GM10266 (cell line): ENCODE measurements at regions not wholly inside any gene's neighbourhood (a gene's known extent, or its start where the extent isn't known, plus 50 kb on each side); places are given as distances from the start of the nearest gene placed in this dataset.

Experiments
- DNase-seq: peaks from one replicate; pipeline ENCODE4 v3.0.0; 2012; ENCODE audit errors: extremely low spot score
- TF ChIP-seq, protein P1 (sequence below): IDR thresholded peaks from 2 replicates; pipeline ENCODE4 v1.5.1; 2012; ENCODE audit warnings: mild to moderate bottlenecking, low read depth; ENCODE audit not compliant: control insufficient read depth, insufficient read depth; ENCODE audit errors: missing control alignments

DNA sequence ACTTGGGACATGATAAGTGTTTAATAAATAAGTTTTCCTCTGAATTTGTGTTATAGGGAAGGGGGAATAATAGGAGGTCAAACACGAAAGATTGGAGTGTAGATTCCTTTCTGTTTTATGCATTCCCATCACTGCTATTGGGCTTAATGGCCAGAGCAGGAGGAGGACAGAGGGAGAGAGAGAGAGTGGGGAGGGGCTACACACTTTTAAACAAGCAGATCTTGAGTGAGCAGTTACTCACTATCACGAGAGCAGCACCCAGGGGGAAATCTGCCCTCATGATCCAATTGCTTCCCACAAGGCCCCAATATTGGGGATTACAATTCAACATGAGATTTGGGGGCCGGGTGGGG, 505.0 kb downstream of the GRIN2A start:
- DNase-seq: no peak
- TF ChIP-seq, protein P1, sequence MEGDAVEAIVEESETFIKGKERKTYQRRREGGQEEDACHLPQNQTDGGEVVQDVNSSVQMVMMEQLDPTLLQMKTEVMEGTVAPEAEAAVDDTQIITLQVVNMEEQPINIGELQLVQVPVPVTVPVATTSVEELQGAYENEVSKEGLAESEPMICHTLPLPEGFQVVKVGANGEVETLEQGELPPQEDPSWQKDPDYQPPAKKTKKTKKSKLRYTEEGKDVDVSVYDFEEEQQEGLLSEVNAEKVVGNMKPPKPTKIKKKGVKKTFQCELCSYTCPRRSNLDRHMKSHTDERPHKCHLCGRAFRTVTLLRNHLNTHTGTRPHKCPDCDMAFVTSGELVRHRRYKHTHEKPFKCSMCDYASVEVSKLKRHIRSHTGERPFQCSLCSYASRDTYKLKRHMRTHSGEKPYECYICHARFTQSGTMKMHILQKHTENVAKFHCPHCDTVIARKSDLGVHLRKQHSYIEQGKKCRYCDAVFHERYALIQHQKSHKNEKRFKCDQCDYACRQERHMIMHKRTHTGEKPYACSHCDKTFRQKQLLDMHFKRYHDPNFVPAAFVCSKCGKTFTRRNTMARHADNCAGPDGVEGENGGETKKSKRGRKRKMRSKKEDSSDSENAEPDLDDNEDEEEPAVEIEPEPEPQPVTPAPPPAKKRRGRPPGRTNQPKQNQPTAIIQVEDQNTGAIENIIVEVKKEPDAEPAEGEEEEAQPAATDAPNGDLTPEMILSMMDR: no peak

DNA sequence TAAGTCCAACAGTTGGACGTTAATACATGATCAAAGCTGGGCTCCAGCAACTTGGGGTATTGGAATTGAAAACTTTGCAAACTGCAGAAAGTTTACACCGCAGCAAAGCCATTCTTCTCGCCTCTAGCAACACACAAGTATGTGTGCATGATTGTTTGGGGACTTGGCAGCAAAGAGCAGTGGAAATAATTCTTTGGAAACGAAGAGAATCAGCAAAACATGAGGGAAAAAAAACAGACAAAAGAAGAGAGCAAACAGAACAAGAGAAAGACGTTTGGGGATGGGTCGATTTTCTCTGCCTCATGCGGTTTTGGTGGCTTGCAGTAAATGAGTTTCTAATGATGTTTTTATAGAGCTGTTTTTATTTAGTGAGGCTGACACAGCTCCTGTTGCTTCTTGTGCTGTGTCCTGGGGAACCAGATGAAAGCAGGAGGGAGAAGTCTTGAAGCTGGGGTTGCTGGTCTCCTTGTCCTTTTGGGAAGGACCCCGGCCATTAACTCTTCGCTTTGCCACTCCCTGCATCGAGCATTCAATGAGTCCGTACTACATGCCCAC, 502.9 kb downstream of the GRIN2A start:
- TF ChIP-seq, protein P1: no peak
- no peak for DNase-seq

DNA sequence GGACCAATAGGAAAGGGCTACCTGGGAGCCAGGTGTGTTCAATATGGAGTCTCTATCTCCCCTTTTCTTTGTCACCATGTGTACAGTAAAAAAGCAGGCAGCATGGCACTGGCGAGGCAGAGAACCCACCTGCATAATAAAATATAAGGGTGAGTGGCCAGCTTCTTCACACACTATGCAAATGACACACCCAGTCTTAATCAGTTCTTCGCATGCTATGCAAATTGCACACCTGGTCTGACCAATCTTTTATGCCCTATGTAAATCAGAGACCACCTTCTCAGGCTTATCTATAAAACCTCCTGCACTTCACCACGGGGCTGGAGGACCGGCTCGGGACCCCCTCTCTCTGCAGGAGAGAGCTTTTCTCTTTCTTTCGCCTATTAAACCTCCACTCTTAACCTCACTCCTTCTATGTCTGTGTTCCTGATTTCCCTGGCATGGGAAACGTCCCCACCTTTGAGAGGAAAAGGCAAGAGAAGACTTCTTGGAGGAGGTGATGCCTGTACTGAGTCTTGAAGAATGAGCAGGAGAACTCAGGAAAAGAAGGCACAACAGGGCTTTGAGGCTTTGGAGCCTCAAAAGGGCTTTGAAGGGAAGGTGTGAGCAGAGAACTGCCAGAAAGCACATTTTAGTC, 502.1 kb downstream of the GRIN2A start:
- DNase-seq: no peak
- TF ChIP-seq, protein P1: no peak

DNA sequence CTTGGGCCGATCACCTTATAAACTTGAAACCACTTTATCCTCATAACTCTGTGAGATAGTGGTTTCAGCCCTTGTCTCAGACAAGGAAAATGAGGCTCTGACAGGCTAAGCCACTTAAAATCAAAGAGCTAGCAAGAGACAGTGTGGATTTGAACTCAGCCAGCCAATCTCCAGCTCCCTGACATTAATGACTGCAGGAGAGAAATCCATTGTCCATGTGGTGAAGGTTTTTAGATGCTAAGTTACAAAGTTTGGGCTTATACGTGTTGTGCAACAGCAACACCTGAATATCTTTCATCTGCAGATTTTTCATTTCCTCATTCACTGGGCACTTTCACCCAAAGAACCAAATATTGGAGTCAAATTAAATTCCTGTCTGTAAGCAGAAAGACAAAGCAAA, 501.3 kb downstream of the GRIN2A start:
- TF ChIP-seq, protein P1: no peak
- DNase-seq: no peak

DNA sequence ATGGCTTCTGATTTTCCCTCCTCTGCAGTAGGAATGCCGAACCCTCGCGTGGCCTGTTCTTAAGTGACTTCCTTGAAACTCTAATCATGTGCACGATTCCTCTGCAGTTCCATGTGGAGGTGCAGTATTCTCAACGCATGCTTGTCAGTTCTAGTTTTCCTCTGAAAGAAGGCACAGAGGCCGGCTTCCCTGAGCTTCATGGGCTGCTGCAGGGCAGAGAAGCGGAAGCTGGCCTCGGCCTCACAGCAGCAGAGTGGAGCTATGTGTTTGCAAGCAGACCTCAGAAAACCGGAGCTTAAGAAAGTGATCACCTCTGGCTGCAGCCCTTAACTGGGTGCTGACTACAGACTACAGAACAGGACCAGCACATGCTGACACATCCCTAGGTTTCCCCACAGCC, 500.7 kb downstream of the GRIN2A start:
- TF ChIP-seq, protein P1: no peak
- no peak for DNase-seq

DNA sequence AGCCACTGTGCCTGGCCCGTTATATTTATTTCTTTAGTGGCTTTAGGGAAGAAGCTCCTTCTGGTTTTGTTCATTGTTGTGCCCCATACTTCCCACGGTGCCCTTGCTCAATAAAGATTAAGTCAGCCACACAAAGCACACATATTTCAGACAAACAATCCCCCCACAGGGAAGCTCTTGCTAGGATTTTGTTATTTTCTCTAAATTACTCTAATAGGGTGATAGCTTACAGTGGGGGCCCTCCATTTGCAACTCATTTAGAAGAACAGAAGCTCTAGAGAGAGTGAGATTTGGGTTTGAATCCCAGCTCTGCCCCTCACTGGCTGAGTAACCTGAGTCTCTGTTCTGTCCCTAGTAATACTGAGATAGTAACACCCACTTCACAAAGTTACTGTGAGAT, 499.9 kb downstream of the GRIN2A start:
- no peak for DNase-seq
- TF ChIP-seq, protein P1: no peak

DNA sequence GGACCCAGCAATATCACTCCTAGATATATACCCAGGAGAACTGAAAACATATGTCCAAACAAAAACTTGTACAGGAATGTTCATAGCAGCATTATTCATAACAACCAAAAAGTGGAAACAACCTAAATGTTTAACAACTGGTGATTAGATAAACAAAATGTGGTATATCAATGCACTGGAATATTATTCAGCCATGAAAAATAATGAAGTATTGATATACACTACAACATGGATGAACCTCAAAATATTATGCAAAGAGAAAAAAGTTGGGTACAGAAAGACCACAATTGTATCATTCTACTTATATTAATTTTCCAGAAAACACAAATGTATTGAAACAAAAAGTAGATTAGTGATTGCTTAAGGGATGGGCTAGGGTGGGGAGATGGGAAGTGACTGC, 498.6 kb downstream of the GRIN2A start:
- no peak for DNase-seq
- TF ChIP-seq, protein P1: no peak
